ENCODE measurements at regions not wholly inside any gene's neighbourhood (a gene's known extent, or its start where the extent isn't known, plus 50 kb on each side); places are given as distances from the start of the nearest gene placed in this dataset.

GRCh38 chr5:87042554-87042953 lies 225.1 kb upstream of the RASA1 start:
- TF ChIP-seq, protein P1, sequence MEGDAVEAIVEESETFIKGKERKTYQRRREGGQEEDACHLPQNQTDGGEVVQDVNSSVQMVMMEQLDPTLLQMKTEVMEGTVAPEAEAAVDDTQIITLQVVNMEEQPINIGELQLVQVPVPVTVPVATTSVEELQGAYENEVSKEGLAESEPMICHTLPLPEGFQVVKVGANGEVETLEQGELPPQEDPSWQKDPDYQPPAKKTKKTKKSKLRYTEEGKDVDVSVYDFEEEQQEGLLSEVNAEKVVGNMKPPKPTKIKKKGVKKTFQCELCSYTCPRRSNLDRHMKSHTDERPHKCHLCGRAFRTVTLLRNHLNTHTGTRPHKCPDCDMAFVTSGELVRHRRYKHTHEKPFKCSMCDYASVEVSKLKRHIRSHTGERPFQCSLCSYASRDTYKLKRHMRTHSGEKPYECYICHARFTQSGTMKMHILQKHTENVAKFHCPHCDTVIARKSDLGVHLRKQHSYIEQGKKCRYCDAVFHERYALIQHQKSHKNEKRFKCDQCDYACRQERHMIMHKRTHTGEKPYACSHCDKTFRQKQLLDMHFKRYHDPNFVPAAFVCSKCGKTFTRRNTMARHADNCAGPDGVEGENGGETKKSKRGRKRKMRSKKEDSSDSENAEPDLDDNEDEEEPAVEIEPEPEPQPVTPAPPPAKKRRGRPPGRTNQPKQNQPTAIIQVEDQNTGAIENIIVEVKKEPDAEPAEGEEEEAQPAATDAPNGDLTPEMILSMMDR (IDR thresholded peaks at IDR 0.05): no peak
- TF ChIP-seq POLR2A (IDR thresholded peaks at IDR 0.05): no peak

All from lower leg skin (tissue), 3 donors.